ENCODE measurements at regions not wholly inside any gene's neighbourhood (a gene's known extent, or its start where the extent isn't known, plus 50 kb on each side); places are given as distances from the start of the nearest gene placed in this dataset.
"Not testable (repeated sequence)": the region's sequence is repeated elsewhere in the genome, so short reads cannot be mapped to it uniquely, and the experiment has no call there.

DNA sequence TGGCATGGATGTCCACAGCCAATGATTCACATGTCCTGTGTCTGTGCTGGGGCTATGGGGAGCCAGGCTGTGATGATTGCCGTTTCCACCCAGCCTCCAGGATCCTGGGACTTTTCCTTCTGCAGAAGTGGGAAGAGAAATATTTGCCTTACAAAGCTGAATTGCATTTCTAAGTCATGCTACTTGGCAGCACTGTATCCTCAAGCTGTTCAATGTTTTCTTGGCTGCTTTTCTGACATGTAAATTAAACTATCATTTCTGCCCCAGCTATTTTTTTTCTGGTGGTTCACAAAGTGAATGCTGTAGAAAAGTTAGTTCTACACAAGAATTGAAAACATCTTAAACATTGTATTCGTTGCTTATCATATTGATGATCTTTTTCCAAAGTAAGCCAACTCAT lies 51.9 kb upstream of the TCERG1L start:
- DNase-seq = no peak

DNA sequence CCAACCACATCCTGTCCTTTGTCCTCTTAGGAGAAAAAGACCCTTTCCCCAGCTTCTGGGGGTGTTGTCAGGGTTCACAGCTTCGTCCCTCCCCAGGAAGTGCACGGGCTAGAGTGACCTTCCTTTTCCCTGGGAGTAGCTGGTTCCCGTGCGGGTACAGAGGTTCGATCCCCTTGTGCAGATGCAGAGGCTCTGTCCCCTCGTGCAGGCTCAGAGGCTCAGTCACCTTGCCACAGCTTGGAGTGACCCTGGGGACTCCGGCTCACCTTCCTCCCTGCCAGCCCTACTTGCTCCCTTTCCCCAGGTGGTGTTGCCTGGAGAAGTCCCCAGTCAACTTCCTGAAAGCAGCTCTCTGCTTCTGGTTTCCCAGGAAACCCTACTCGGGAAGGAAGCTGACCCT lies 60.0 kb upstream of the TCERG1L start:
- DNase-seq = no peak

DNA sequence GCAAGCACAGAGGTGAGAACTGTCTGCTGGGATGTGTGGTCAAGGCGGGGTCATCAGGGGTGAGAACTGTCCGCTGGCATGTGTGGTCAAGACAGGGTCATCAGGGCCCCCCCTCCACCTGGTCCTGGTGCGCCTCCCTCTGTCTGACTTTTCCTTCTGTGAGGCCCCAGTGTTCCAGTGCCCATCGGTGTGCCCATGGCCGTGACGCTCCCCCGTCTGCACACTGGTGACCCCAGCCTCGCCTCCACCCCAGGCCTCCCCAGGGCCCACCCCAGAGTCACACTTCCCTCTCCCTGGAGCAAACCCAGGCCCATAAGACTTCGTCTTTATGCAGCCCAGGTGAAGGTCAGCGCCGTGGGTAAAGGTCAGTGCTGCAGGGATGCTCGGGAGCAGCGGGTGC lies 70.1 kb upstream of the TCERG1L start:
- no peak for DNase-seq

DNA sequence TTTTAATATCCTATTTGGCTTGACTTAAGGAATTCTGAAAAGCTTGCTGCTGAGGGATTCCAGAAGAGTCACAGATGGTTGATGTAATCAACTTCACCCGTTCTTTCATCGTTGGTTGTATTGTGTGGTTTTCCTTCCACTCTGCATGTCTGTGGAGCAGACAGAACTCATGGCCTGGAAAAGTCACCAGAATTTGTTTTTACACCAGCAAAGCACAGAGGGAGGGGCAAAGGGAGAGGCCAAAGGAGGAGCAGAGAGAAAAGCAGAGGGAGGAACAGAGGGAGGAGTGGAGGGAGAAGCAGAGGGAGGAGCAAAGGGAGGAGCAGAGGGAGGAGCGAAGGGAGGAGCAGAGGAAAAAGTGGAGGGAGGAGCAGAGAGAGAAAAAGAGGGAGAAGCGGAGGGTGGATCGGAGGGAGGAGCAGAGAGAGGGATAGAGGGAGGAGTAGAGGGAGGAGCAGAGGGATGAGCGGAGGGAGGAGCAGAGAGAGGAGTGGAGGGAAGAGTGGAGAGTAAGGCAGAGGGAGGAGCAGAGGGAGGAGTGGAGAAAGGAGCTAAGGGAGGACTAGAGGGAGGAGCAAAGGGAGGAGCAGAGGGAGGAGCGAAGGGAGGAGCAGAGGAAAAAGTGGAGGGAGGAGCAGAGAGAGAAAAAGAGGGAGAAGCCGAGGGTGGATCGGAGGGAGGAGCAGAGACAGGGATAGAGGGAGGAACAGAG lies 73.8 kb upstream of the TCERG1L start:
- DNase-seq = not testable (repeated sequence)

DNA sequence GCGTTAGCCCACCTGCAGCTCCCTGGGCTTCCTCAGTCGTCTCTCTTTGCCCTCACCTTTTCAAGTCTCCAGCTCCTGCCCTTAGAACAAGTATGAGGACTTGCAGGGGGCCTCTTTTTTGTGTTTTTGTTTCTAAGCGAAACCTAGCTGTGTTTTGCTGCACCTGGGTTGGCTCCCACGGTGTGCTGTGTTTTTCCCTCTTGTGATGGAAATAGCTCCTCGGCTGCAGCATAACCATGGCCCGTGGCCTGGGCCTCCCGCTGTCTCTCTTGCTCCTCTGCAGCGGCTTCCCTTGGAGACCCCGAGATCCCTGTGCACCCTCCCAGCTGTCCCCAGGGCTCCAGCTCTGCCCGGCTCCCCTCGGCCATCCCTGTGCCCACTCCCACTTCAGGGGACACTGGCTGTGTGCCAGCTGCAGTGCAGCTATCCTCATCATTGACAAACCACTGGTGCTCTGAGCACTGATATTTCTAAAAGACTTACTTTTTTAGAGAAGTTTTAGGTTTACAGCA lies 75.6 kb upstream of the TCERG1L start:
- DNase-seq = no peak

DNA sequence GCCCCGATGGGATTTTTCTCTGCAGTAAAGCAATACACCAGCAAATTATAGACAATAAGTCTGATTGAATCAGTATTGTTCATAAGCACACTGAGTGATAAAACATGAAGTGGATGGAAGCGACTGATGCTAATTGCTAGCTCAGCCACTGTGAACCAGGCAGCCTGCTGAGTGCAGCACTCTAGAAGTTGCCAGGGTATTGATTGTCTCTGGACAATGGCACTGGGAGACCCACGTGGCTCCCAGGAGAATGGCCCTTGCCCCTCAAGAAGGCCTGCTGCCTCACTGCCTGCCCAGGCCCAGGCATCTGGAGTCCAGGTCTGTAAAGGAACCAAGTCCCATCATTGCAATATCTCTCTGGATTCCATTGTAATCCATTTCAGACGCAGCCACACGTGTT lies 80.4 kb upstream of the TCERG1L start:
- no peak for DNase-seq

DNA sequence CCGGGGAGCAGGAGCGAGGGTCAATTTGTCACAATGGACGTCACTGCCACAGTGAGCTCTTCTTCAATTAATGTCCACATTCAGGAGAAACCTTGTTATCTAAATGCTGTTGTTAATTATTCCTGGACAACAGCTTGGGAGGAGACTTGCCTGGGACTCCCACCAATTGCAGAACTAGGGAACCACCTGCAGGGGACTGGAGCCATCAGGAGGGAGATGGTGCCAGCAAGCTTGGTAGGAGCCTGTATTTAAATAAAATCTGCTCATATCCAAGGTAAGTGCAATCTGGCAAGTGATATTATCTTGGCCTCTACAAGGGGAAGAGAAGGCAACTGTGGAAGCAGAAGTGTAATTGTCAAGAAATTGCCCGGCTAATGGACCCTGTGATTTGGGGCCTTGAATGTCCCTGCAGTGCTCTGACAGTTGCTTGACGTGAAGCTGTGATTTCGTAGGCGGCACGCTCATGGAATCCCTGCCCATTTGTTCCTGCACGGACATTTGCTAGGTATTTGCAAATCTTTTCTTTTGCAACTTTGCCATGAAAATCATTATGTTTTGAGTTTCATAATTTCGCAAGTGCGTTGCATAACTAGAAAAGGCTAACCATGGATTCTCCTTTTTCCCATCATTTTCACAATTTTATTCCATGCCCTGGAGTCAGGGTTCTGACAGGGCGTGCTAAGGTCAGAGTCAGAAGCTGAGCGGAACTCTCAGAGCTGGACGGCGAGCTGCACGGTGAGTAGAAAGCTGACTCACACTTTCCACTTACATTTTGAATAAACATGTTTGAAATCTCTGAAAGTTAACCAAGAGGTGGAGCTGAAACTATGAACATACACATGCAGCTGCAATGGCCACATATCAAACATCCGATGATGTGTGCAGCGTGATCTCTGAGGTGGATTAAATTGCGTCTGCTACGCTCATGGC lies 84.9 kb upstream of the TCERG1L start:
- no peak for DNase-seq

DNA sequence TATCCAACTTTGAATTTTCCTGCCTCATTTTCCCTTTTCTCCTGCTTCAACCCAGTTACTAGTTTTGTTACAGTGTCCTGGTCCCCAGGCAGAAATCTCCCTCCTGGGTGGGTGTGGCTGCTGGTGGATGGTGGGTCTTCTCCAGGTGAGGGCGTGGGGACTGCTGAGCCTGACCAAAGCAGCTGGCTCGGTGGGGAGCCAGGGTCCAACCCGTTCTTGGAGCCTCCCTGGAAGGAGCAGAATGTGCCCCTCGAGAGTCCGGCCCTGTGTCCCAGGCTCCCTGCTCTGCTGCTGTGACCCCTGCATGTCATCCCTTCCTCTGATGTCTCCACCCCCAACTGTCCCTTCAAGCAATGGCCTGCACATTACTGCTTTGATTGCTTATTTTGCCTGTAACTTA lies 86.6 kb upstream of the TCERG1L start:
- no peak for DNase-seq

DNA sequence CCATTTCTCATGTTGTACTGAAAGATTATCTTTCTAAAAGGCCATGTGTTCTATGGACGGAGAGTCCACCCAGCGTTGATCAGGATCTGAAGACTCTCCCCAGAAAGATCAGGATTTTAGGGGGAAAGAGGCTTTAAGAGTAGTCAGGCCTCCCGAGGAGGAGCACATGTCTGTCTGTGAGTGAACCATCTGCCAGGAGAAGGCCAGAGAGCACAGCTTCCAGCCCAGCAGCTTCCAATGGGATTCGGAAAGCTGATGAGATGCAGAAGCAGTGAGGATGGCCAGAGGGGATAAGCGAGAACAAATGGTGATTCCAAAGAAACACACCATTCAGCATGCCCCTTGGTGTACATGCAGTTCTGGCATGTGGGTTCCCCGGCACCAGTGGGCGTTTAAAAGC lies 88.5 kb upstream of the TCERG1L start:
- no peak for DNase-seq

DNA sequence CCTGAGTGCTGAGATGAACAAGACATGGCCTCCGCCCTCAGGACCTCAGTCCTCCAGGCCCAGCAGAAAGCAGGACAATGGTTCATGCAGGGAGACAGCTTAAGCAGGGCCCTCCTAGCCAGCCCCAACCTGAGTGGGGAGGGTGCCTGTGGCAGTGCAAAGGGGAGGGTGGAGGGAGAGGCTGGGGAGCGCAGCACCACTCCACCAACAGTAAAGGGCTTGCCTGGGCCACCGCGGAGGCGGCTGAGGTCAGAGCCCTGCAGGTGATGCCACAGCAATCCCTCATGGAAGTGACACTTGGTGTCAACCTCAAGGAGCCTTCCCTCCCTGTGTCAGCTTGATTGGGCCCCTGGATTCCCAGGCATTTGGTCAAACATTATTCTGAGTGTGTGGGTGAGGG lies 89.0 kb upstream of the TCERG1L start:
- DNase-seq = no peak

DNA sequence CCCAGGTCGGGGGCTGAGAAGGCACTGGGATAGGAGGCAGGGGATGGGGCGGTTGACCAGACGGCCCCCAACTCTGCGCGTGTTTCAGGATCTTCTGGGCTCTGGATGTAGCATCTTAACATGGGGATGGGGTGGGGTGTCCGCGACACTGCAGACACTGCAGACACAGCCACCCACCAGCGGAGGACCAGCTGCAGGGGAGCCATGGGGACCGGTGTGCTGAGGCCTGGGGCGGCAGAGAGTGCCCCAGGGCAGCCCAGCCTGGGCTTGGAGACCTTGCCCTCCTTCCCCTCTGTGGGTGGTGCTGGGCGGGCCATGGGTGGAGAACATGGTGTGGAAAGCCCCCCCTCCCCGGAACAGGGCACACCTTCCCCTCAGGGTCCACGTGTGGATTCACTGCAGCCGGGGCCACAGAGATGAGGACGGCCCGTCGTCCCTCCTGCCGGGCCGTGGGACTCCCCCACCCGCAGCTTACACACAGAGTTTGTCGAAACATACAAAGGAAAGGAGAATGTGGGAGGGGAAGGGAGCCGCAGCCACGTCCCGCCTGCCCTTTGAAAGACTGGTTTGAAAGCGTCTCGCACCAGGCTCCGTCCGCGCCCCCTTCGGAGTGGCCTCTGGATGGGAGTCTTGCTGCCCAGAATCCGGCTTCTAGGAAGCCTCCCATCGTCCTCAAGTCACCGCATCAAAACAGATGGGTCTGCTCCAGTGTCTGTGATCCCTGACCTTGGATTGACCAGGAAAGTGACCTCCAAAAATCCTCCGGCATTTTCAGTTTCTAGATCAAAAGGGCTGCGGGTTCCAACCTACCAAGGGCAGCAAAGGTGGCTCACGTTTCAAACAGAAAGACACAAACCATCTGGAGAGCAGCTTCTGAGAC lies 91.5 kb upstream of the TCERG1L start:
- DNase-seq = no peak

DNA sequence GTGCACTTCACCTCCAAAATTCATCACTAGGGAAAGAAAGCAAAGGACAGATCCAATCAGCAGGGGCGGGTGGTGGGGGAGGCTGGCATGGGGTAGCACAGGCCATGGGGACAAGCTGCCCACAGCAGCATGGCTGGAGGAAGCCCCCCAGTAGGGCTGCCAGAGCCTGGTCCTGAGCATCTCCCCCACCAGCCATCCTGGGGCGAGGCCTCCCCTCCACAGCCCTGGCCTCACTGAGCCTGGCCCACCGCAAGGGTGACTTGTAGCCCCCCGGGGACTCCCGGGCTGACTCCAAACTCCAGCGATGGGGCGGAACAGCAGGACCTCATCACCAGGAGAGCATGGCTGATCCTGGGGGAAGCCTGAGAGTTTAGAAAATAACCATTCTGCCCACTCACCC lies 92.4 kb upstream of the TCERG1L start:
- DNase-seq = no peak

DNA sequence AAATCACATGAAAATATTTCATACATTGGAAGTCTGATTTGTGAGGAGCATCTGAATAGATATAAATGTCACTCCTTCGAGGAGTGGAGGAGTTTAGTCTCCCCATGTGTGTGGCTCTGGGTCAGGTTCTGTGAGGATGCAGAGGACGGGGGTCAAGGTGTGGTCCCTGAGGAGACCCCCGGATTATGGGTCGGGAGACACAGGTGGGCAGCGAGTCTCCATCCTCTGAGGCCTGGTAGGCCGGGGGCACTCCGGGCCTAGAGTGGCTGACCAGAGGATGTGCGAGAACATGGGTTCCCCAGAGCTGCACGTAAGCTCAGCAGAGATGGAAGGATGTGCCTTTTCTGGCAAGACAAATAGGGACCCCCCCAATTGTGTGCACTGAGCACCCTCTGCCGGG lies 93.4 kb upstream of the TCERG1L start:
- no peak for DNase-seq

DNA sequence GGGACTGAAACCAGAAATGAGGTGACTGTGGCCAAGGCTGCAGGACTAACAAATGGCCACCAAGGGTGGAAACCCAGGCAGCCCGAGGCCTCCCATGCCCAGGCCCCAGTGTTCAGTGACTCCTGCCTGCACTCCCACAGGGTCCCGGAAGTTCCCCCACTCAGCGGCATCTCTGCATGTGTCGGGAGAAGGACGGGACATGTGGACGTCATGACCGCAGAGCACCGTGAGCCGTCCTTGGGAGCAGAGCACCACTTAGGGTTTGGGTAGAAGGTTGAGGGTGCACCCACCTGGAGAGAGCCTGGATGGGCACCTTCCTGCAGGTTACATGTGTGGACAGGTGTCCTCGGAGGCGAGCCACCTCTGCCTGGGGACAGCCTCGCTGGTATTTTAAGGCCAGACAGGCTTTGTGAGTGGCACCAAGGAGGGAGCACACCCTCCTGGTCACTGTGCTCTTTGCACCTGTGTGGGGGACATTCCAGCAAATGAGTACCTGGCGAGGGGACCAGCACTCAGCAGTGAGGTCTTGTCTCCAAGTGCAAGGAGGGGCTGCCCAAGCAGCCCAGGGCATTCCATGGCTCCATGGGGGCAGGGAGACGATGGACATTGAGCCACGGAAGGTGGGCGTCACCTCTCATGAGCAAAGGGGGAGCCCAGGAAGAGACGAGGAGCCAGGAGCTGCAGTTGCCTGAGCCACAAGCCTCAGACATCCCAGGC lies 95.3 kb upstream of the TCERG1L start:
- no peak for DNase-seq

DNA sequence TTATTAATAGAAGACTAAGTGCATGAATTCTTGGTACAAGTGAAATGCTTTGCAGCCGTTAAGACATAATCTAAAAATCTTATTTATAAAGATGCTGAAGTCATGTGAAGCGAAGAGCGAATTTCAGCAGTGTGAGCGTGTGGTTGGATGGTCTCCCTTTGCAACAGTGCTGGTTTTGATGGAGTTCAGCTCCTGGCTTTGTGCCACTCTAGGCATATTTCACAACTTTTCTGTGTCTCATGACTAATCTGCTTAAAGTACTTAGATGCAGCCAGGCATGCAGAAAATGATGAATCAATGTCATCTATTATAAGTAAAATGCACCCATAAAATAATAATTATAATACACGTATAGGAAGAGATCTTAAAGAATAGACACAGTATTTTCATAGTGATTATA lies 107.2 kb upstream of the TCERG1L start:
- DNase-seq = peak; percentile 9

DNA sequence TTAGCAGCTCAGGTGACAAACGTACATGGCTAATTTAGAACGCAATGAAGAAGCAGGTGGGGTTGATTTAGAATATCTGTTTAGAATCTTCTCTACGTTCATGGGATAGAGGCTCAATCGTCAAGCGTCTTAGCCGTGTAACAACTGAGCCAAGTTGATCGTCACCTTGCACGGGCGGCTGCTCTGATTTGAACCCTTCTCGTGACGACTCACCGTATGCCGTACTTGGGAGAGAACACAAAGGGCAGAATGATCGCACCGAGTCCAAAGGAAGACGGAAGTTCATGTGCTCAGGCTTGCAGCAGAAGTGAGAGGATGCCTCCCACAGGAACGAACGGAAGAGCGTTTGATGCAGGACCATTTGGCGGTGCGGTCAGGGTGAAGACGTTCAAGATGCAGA lies 108.3 kb upstream of the TCERG1L start:
- peak; percentile 29 for DNase-seq

DNA sequence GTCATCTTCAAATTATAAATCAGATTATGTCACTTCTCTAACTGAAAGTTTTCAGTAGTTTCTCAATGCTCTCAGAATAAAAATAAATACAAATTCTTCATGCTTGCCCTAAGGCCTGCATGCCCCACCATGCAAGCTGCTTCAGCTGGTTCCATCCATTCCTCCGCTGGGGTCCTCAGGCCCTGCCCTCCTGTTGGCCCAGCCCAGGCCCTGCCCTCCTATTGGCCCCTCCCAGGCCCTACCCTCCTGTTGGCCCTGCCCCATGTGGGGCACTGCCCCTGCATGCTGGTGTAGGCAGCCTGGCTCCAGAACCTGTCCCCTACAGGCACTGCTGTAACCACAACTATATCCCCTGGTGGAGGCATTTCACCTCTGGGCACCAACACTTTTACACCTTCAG lies 109.3 kb upstream of the TCERG1L start:
- DNase-seq = no peak

DNA sequence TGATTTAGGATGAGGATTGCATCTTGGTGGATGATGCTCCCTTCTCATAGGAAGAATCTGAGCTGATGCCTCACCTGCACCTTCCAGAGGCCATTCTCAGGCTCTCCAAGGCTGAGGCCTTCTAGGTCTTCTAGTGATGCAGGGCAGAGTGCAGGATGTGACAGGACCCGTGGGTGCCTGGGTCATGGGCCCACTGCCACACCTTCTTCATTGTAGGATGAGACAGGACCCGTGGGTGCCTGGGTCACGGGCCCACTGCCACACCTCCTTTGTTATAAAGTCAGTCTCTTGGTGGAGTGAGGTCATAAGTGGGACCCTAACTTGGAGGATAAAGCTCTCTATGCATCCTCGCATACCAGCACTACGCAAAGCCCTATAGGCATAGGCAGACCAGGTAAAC lies 109.9 kb upstream of the TCERG1L start:
- no peak for DNase-seq

DNA sequence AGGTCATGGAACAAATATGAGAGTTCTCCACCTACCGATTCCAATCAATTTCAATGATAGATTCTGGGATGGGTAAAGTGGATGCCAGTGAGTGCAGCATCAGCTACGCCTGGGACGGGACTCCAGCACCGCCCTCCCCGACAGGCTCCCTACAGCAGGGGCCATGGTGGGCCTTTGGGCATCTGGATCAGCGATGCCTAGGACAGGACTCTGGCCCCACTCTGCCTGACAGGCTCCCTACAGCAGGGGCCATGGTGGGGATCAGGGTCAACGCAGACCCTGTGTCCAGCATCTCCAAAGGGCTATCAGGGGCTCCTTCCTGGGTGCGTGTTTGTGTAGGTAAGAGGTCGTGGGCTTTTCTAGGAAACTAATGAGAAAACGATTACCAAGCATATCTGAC lies 111.2 kb upstream of the TCERG1L start:
- no peak for DNase-seq

DNA sequence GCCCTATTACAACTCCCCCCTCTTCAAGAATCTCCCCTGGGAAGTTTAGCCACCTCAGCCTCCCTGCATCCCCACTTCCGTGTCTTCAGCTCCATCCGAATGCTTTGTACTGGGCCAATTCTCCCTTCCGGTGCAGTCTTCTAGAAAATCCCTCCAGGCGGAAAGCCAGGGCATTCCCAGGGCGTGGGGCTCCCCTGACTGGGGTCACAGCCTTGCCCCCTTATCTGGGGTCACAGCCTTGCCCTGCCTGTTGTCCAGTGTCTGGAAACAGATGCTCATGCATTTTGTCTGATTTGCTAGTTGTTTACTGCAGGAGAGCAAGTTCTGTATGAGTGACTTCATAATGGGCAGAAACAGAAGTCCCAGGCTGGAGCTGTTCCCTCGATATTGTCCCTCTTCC lies 112.5 kb upstream of the TCERG1L start:
- DNase-seq = no peak

DNA sequence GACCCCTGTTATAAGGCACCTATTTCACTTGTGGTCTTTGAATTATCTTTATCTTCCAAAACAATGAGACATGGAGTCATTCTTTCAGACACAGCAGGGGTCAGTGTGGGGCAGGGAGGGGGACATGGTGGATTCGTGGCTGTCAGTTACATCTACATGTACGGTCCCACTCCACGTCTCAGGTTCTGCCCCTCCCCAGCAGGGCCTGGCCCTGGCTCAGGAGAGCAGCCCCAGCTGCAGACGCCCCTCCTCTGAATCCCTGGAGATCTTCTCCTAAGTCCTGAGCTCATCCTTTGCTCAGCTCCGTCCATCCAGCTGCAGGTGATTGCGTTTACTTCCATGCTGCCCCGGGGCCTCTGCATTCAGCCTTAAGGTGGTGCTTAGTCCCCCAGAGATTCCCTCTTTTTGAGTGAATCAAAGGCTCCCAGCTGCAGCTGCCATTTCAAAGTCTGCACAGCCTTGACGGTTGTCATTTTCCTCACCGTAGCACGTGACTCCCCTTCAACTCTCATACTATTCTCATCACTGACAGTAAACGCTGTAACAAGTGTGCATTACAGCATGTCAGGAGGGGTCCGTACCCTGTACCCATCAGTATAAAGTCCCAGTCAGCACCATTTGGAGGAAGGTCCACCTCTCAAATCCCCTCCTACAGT lies 113.4 kb upstream of the TCERG1L start:
- no peak for DNase-seq
